HCT116 (cell line): ENCODE measurements at regions not wholly inside any gene's neighbourhood (a gene's known extent, or its start where the extent isn't known, plus 50 kb on each side); places are given as distances from the start of the nearest gene placed in this dataset.

Experiments
- EZH2 ChIP-seq: fragments of 200-600 bp; sonication (generic); IDR thresholded peaks from 2 replicates; pipeline ENCODE4 v1.6.1; 2017; ENCODE audit warnings: antibody characterized with exemption, mixed run types
- POLR2A ChIP-seq: IDR thresholded peaks from 2 replicates; pipeline ENCODE4 v1.7.0; 2011; ENCODE audit warnings: borderline replicate concordance; ENCODE audit not compliant: insufficient read depth, insufficient read length; ENCODE audit errors: extremely low read depth
- POLR2AphosphoS5 ChIP-seq: IDR thresholded peaks from 2 replicates; pipeline ENCODE4 v1.6.1; 2011; ENCODE audit warnings: mild to moderate bottlenecking, low read depth, low read length, moderate library complexity
- SIN3A ChIP-seq: IDR thresholded peaks from 2 replicates; pipeline ENCODE4 v1.6.1; 2012; ENCODE audit warnings: low read depth
- SP1 ChIP-seq: IDR thresholded peaks from 2 replicates; pipeline ENCODE4 v1.6.1; 2012; ENCODE audit warnings: low read depth
- SRF ChIP-seq: IDR thresholded peaks from 2 replicates; pipeline ENCODE4 v1.6.1; 2012; ENCODE audit warnings: low read depth
- YY1 ChIP-seq: IDR thresholded peaks from 2 replicates; pipeline ENCODE4 v1.6.1; 2011; ENCODE audit warnings: low read length, low read depth, moderate library complexity, mild to moderate bottlenecking; ENCODE audit not compliant: insufficient replicate concordance; ENCODE audit errors: extremely low read depth
- ZFX ChIP-seq: fragments of 450-650 bp; IDR thresholded peaks from 2 replicates; pipeline ENCODE4 v1.6.1; 2017
- ZNF274 ChIP-seq: fragments of 200-500 bp; sonication (Bioruptor generic); IDR thresholded peaks from 2 replicates; pipeline ENCODE4 v1.6.1; 2014; ENCODE audit warnings: mild to moderate bottlenecking, low read depth, low read length, inconsistent platforms
- TF ChIP-seq, protein P1 (sequence below), 3 experiments: fragments of 200-600 bp in 1 of 3; sonication (generic) in 1 of 3; IDR thresholded peaks in 2 of 3; conservative IDR thresholded peaks in 1 of 3; 2 replicates each; pipeline ENCODE4 v1.5.1; 2012 to 2017; ENCODE audit warnings: low read depth in 2 of 3, low read length in 2 of 3, antibody characterized with exemption in 1 of 3, borderline replicate concordance in 1 of 3, control low read depth in 1 of 3, mild to moderate bottlenecking in 1 of 3, mixed read lengths in 1 of 3, mixed run types in 1 of 3, moderate library complexity in 1 of 3; ENCODE audit not compliant: insufficient read depth in 1 of 3
- TF ChIP-seq, protein P2 (sequence below): IDR thresholded peaks from 2 replicates; pipeline ENCODE4 v1.6.1; 2012; ENCODE audit warnings: low read depth

DNA sequence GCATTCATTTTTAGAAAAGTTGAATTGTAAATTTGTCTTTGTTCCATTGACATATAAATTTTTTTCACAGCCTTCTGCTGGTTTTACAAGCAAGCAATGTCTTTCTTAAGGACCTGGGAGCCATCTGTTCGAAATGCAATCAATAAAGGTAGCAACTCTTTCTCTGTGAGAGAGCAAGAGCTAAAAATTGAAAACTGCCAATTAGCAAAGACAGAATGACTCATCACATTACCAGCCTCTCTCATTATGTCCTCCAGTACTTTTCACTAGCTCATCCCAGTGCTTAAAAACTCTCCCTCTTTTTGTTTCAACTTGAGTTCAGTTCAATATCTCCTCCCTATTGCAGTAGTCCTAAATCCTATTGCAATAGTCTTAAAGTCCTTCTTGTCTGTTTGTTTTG, 760.7 kb upstream of the SLITRK6 start:
- TF ChIP-seq, protein P1, sequence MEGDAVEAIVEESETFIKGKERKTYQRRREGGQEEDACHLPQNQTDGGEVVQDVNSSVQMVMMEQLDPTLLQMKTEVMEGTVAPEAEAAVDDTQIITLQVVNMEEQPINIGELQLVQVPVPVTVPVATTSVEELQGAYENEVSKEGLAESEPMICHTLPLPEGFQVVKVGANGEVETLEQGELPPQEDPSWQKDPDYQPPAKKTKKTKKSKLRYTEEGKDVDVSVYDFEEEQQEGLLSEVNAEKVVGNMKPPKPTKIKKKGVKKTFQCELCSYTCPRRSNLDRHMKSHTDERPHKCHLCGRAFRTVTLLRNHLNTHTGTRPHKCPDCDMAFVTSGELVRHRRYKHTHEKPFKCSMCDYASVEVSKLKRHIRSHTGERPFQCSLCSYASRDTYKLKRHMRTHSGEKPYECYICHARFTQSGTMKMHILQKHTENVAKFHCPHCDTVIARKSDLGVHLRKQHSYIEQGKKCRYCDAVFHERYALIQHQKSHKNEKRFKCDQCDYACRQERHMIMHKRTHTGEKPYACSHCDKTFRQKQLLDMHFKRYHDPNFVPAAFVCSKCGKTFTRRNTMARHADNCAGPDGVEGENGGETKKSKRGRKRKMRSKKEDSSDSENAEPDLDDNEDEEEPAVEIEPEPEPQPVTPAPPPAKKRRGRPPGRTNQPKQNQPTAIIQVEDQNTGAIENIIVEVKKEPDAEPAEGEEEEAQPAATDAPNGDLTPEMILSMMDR (IDR thresholded peaks at IDR 0.05 in 2 of 3, conservative IDR thresholded peaks at IDR 0.05 in 1 of 3; ENCODE audit: borderline replicate concordance in 1 of 3, insufficient read depth in 1 of 3, low read depth in 2 of 3, low read length in 2 of 3): no peak
- no peak for TF ChIP-seq SP1
- no peak for TF ChIP-seq SRF
- no peak for TF ChIP-seq POLR2A
- no peak for TF ChIP-seq EZH2
- no peak for TF ChIP-seq POLR2AphosphoS5
- no peak for TF ChIP-seq ZFX
- TF ChIP-seq, protein P2, sequence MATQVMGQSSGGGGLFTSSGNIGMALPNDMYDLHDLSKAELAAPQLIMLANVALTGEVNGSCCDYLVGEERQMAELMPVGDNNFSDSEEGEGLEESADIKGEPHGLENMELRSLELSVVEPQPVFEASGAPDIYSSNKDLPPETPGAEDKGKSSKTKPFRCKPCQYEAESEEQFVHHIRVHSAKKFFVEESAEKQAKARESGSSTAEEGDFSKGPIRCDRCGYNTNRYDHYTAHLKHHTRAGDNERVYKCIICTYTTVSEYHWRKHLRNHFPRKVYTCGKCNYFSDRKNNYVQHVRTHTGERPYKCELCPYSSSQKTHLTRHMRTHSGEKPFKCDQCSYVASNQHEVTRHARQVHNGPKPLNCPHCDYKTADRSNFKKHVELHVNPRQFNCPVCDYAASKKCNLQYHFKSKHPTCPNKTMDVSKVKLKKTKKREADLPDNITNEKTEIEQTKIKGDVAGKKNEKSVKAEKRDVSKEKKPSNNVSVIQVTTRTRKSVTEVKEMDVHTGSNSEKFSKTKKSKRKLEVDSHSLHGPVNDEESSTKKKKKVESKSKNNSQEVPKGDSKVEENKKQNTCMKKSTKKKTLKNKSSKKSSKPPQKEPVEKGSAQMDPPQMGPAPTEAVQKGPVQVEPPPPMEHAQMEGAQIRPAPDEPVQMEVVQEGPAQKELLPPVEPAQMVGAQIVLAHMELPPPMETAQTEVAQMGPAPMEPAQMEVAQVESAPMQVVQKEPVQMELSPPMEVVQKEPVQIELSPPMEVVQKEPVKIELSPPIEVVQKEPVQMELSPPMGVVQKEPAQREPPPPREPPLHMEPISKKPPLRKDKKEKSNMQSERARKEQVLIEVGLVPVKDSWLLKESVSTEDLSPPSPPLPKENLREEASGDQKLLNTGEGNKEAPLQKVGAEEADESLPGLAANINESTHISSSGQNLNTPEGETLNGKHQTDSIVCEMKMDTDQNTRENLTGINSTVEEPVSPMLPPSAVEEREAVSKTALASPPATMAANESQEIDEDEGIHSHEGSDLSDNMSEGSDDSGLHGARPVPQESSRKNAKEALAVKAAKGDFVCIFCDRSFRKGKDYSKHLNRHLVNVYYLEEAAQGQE: no peak
- no peak for TF ChIP-seq ZNF274
- no peak for TF ChIP-seq YY1
- TF ChIP-seq SIN3A: no peak
